HG02763 (cell line): ENCODE measurements at regions not wholly inside any gene's neighbourhood (a gene's known extent, or its start where the extent isn't known, plus 50 kb on each side); places are given as distances from the start of the nearest gene placed in this dataset.

Source experiments
- ATAC-seq: cut with Tn5 transposase; IDR thresholded peaks from one replicate; pipeline ENCODE4 v1.9.1; 2021; ENCODE audit warnings: mild to moderate bottlenecking, moderate library complexity; ENCODE audit not compliant: unreplicated experiment

GRCh38 chr6:127053032-127053874 is 65.2 kb upstream of the RSPO3 start:
- no peak for ATAC-seq

- no peak for ATAC-seq
These were observed 64.6 kb upstream of the RSPO3 start for GRCh38 chr6:127053875-127054235.

GRCh38 chr6:127058027-127058426 is 60.4 kb upstream of the RSPO3 start:
- no peak for ATAC-seq

- ATAC-seq, result no peak
These were observed 59.5 kb upstream of the RSPO3 start for GRCh38 chr6:127058936-127059335.
